22Rv1 (cell line): ENCODE measurements at regions not wholly inside any gene's neighbourhood (a gene's known extent, or its start where the extent isn't known, plus 50 kb on each side); places are given as distances from the start of the nearest gene placed in this dataset.

ENCODE experiments used
- ZFX ChIP-seq: fragments of 450-650 bp; IDR thresholded peaks from 2 replicates; pipeline ENCODE4 v1.6.1; 2017; ENCODE audit warnings: antibody characterized with exemption, borderline replicate concordance
- TF ChIP-seq, protein P1 (sequence below): fragments of 450-650 bp; IDR thresholded peaks from 2 replicates; pipeline ENCODE4 v1.5.1; 2017; ENCODE audit warnings: mild to moderate bottlenecking

DNA sequence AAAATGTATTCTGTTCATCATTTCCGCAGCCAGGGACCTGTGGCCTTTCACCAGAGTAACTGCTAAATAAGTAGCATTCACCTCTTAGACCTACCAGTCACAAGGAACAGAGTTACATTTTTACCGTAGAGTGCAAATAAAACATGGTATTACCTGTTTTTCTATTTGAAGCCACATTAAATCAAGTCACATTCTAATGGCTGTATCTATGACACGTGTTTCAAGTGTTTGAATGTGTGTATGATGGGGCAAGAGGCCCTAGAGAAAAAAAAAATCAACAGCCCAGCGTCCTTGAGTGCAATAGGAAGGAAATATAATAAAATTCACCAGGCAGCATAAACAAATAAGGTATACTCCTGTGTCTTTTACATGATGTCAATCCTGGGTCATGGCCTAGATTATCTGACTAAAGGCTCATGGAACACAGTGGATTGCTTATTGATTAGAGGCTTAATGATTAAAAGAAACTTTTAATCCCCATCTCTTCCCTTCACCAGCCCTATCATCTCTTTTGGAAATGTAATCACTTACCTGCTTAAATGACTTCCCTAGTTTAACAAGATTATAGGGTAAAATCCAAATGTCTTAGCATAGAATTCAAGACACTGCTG, 168.7 kb upstream of the CDH5 start:
- TF ChIP-seq, protein P1, sequence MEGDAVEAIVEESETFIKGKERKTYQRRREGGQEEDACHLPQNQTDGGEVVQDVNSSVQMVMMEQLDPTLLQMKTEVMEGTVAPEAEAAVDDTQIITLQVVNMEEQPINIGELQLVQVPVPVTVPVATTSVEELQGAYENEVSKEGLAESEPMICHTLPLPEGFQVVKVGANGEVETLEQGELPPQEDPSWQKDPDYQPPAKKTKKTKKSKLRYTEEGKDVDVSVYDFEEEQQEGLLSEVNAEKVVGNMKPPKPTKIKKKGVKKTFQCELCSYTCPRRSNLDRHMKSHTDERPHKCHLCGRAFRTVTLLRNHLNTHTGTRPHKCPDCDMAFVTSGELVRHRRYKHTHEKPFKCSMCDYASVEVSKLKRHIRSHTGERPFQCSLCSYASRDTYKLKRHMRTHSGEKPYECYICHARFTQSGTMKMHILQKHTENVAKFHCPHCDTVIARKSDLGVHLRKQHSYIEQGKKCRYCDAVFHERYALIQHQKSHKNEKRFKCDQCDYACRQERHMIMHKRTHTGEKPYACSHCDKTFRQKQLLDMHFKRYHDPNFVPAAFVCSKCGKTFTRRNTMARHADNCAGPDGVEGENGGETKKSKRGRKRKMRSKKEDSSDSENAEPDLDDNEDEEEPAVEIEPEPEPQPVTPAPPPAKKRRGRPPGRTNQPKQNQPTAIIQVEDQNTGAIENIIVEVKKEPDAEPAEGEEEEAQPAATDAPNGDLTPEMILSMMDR: no peak
- no peak for TF ChIP-seq ZFX
